ENCODE measurements at regions not wholly inside any gene's neighbourhood (a gene's known extent, or its start where the extent isn't known, plus 50 kb on each side); places are given as distances from the start of the nearest gene placed in this dataset.

- Histone ChIP-seq H3K9me1 (ENCODE audit: insufficient read depth, low read length) (no peaks in the 10 kb centered on the region), H3K27ac (ENCODE audit: insufficient read depth, low read length) (no peak overlapping the region), H2BK120ac (ENCODE audit: low read depth, low read length) (no peak overlapping the region), H2BK15ac (ENCODE audit: low read depth, low read length) (no peak overlapping the region), H3K4me3 (ENCODE audit: insufficient read depth, low read depth, low read length) (no peak overlapping the region), H4K5ac (ENCODE audit: low read depth, low read length) (no peak overlapping the region), H3K18ac (ENCODE audit: low read depth, low read length) (no peak overlapping the region), H3K36me3 (ENCODE audit: control insufficient read depth, insufficient read depth, low read length) (no peaks in the 10 kb centered on the region), H3K4me2 (ENCODE audit: low read depth, low read length) (no peak overlapping the region), H4K91ac (ENCODE audit: insufficient read depth, low read depth, low read length) (no peak overlapping the region), H3K9ac (ENCODE audit: low read depth, low read length) (no peak overlapping the region), H3K23ac (ENCODE audit: low read depth, low read length) (no peak overlapping the region), H3K9me3 (ENCODE audit: control insufficient read depth, insufficient read depth, low read length) (no peaks in the 10 kb centered on the region), H3K14ac (replicated peaks; ENCODE audit: low read depth, low read length) (no peak overlapping the region), H3K56ac (ENCODE audit: extremely low read depth, insufficient read depth, low read length) (no peak overlapping the region), H2AK5ac (ENCODE audit: low read depth, low read length) (no peak overlapping the region), H2BK20ac (ENCODE audit: low read depth, low read length) (no peak overlapping the region), H3K4me1 (ENCODE audit: control insufficient read depth, insufficient read depth, low read length) (no peaks in the 10 kb centered on the region), H4K20me1 (ENCODE audit: insufficient read depth, low read length) (no peaks in the 10 kb centered on the region), H4K8ac (ENCODE audit: low read depth in 2 of 2, low read length in 2 of 2) (no peak overlapping the region), H2AFZ (replicated peaks; ENCODE audit: low read length, poor library complexity) (no peak overlapping the region), H2AK9ac (replicated peaks; ENCODE audit: low read depth, low read length, poor library complexity) (no peak overlapping the region), H3K4ac (ENCODE audit: low read depth, low read length) (no peak overlapping the region), H2BK5ac (ENCODE audit: low read depth, low read length, poor library complexity, severe bottlenecking) (no peak overlapping the region), H3K27me3 (ENCODE audit: control insufficient read depth, insufficient read depth, low read length) (0 out of 2 replicates have a peak, but pooled peaks cover 2% of the 10 kb centered on the region), H3K79me1 (ENCODE audit: low read depth in 1 of 2, low read length in 2 of 2) (no peaks in the 10 kb centered on the region)
- ChIA-PET CTCF (no interaction called here), POLR2A (ENCODE audit: unreplicated experiment) (no interaction called here)
- no TSS peak for BruUV-seq (replicated peaks)
- no peak for TF ChIP-seq POLR2A (IDR thresholded peaks at IDR 0.05; ENCODE audit: low read depth, low read length)
- TF ChIP-seq MAZ (IDR thresholded peaks at IDR 0.05; ENCODE audit: borderline replicate concordance, low read depth, low read length): no peak
- TF ChIP-seq RFX5 (IDR thresholded peaks at IDR 0.05; ENCODE audit: low read depth, low read length): no peak
- TF ChIP-seq CTCF (conservative IDR thresholded peaks at IDR 0.05; ENCODE audit: low read depth, low read length): no peak
- TF ChIP-seq MXI1 (IDR thresholded peaks at IDR 0.05; ENCODE audit: borderline replicate concordance, low read depth, low read length): no peak
- TF ChIP-seq CEBPB (IDR thresholded peaks at IDR 0.05; ENCODE audit: low read depth, low read length): no peak
- dilution Hi-C loops (cut with HindIII; ENCODE audit: low sequenced_read_pairs, unreplicated experiment): no loop called here
- no peak for DNase-seq
- no CpG with 5 or more reads among the region's 1 CpG for WGBS, 2 experiments (ENCODE audit: extremely low coverage in 2 of 2, insufficient read length in 1 of 2)
- ATAC-seq (ENCODE audit: low read depth): no peak
- in situ Hi-C loops (cut with MboI; ENCODE audit: low sequenced_read_pairs): no loop called here
- intact Hi-C loops (cut with micrococcal nuclease): no loop called here
These were observed 119.5 kb upstream of the EPHA4 start for GRCh38 chr2:221691571-221691970.
